Fibroblast of peridontal ligament (primary cell): ENCODE measurements at regions not wholly inside any gene's neighbourhood (a gene's known extent, or its start where the extent isn't known, plus 50 kb on each side); places are given as distances from the start of the nearest gene placed in this dataset.

ENCODE experiments used
- DNase-seq: peaks from one replicate; pipeline ENCODE4 v3.0.0-alpha.2; 2010; ENCODE audit errors: extremely low read depth

GRCh38 chr22:19574247-19574646 is 50.0 kb upstream of the CLDN5 start:
- DNase-seq, result no peak

GRCh38 chr22:19576460-19577421 is 52.5 kb upstream of the CLDN5 start:
- DNase-seq, result no peak

GRCh38 chr22:19577422-19577966 is 53.3 kb upstream of the CLDN5 start:
- peak; percentile 15 for DNase-seq

GRCh38 chr22:19578180-19579004 is 54.2 kb upstream of the CLDN5 start:
- DNase-seq, result no peak

GRCh38 chr22:19579115-19579811 is 55.1 kb upstream of the CLDN5 start:
- DNase-seq, result no peak

- no peak for DNase-seq
These were observed 55.7 kb upstream of the CLDN5 start for GRCh38 chr22:19579880-19580279.

GRCh38 chr22:19580291-19580890 is 56.2 kb upstream of the CLDN5 start:
- no peak for DNase-seq

GRCh38 chr22:19582033-19582693 is 58.0 kb upstream of the CLDN5 start:
- DNase-seq, result no peak

GRCh38 chr22:19586922-19587684 is 62.9 kb upstream of the CLDN5 start:
- DNase-seq, result no peak

GRCh38 chr22:19590696-19591095 is 66.5 kb upstream of the CLDN5 start:
- DNase-seq, result no peak

- DNase-seq, result no peak
These were observed 67.4 kb upstream of the CLDN5 start for GRCh38 chr22:19591568-19591967.

GRCh38 chr22:19592464-19592863 is 68.3 kb upstream of the CLDN5 start:
- DNase-seq, result no peak

GRCh38 chr22:19593991-19594569 is 69.9 kb upstream of the CLDN5 start:
- DNase-seq, result no peak

GRCh38 chr22:19595532-19595931 is 71.3 kb upstream of the CLDN5 start:
- no peak for DNase-seq

GRCh38 chr22:19596680-19597398 is 72.6 kb upstream of the CLDN5 start:
- DNase-seq, result no peak

GRCh38 chr22:19597399-19597735 is 73.2 kb upstream of the CLDN5 start:
- no peak for DNase-seq

- no peak for DNase-seq
These were observed 74.0 kb upstream of the CLDN5 start for GRCh38 chr22:19598054-19598855.

- DNase-seq, result no peak
These were observed 74.8 kb upstream of the CLDN5 start for GRCh38 chr22:19599004-19599403.
